HEK293 (cell line): ENCODE measurements at regions not wholly inside any gene's neighbourhood (a gene's known extent, or its start where the extent isn't known, plus 50 kb on each side); places are given as distances from the start of the nearest gene placed in this dataset.

Experiments
- CTCF ChIA-PET: fragments of 350-600 bp; formaldehyde crosslinking; extraction: SDS; loops from one replicate; lab custom pipeline; 2021; ENCODE audit warnings: antibody characterized with exemption; lab: Yijun Ruan, JAX
- POLR2A ChIA-PET: fragments of 300-600 bp; formaldehyde crosslinking; extraction: SDS; loops from one replicate; lab custom pipeline; 2020; ENCODE audit warnings: antibody characterized with exemption, inconsistent platforms; lab: Yijun Ruan, JAX
- H3K27ac ChIP-seq: fragments of 200-500 bp; sonication (Bioruptor generic); 2 replicates; pipeline ENCODE4 v1.5.1; 2014; ENCODE audit warnings: low read depth, low read length, control low read depth, inconsistent platforms; ENCODE audit errors: extremely low read depth
- H3K36me3 ChIP-seq, 2 experiments: fragments of 200-500 bp in 1 of 2; sonication (Bioruptor generic) in 1 of 2; 1 replicate in 1 of 2; 2 replicates in 1 of 2; pipeline ENCODE4 v1.5.1; 2014 to 2017; ENCODE audit warnings: inconsistent platforms in 2 of 2, low read length in 2 of 2; ENCODE audit not compliant: control insufficient read depth in 2 of 2, insufficient read depth in 1 of 2
- H3K4me1 ChIP-seq: fragments of 200-500 bp; sonication (Bioruptor generic); 2 replicates; pipeline ENCODE4 v1.5.1; 2014; ENCODE audit warnings: mild to moderate bottlenecking, low read length, inconsistent platforms; ENCODE audit not compliant: control insufficient read depth, insufficient read depth
- H3K4me3 ChIP-seq: 2 replicates; pipeline ENCODE4 v1.5.1; 2011; ENCODE audit warnings: low read depth, mild to moderate bottlenecking, control low read depth, low read length, moderate library complexity
- H3K9me3 ChIP-seq: fragments of 200-500 bp; sonication (Bioruptor generic); 2 replicates; pipeline ENCODE4 v1.5.1; 2014; ENCODE audit warnings: low read depth, low read length, inconsistent platforms; ENCODE audit not compliant: control insufficient read depth, insufficient read depth
- HOXC10 ChIP-seq: sonication (generic); formaldehyde crosslinking; IDR thresholded peaks from 2 replicates; pipeline ENCODE4 v1.8.1; 2023; ENCODE audit warnings: mild to moderate bottlenecking, missing genetic modification reagents
- OVOL3 ChIP-seq: fragments of 450-650 bp; formaldehyde crosslinking; IDR thresholded peaks from 2 replicates; pipeline ENCODE4 v1.5.1; 2016; ENCODE audit warnings: missing biosample characterization, missing genetic modification characterization
- PRDM2 ChIP-seq: fragments of 450-650 bp; formaldehyde crosslinking; IDR thresholded peaks from 2 replicates; pipeline ENCODE4 v1.5.1; 2016; ENCODE audit warnings: missing biosample characterization, missing genetic modification characterization, borderline replicate concordance
- PRDM6 ChIP-seq: fragments of 450-650 bp; formaldehyde crosslinking; IDR thresholded peaks from 2 replicates; pipeline ENCODE4 v1.5.1; 2017; ENCODE audit warnings: missing biosample characterization, missing genetic modification characterization
- SCRT2 ChIP-seq: fragments of 450-650 bp; formaldehyde crosslinking; IDR thresholded peaks from 2 replicates; pipeline ENCODE4 v1.5.1; 2016; ENCODE audit warnings: missing biosample characterization, missing genetic modification characterization
- SP2 ChIP-seq: fragments of 450-650 bp; formaldehyde crosslinking; IDR thresholded peaks from 2 replicates; pipeline ENCODE4 v1.5.1; 2016; ENCODE audit warnings: missing biosample characterization, missing genetic modification characterization
- ZBTB20 ChIP-seq: fragments of 450-650 bp; formaldehyde crosslinking; IDR thresholded peaks from 2 replicates; pipeline ENCODE4 v1.5.1; 2016; ENCODE audit warnings: missing biosample characterization, missing genetic modification characterization
- ZBTB48 ChIP-seq: fragments of 450-650 bp; formaldehyde crosslinking; IDR thresholded peaks from 2 replicates; pipeline ENCODE4 v1.5.1; 2016; ENCODE audit warnings: missing biosample characterization, missing genetic modification characterization
- ZEB2 ChIP-seq: fragments of 450-650 bp; formaldehyde crosslinking; IDR thresholded peaks from 2 replicates; pipeline ENCODE4 v1.5.1; 2016; ENCODE audit warnings: missing biosample characterization, missing genetic modification characterization
- ZNF202 ChIP-seq: fragments of 450-650 bp; formaldehyde crosslinking; IDR thresholded peaks from 2 replicates; pipeline ENCODE4 v1.5.1; 2016; ENCODE audit warnings: missing biosample characterization, missing genetic modification characterization, borderline replicate concordance
- ZNF354C ChIP-seq: fragments of 450-650 bp; formaldehyde crosslinking; IDR thresholded peaks from 2 replicates; pipeline ENCODE4 v1.5.1; 2016; ENCODE audit warnings: missing biosample characterization, missing genetic modification characterization, low read depth, borderline replicate concordance
- ZNF529 ChIP-seq: fragments of 450-650 bp; formaldehyde crosslinking; IDR thresholded peaks from 2 replicates; pipeline ENCODE4 v1.5.1; 2017; ENCODE audit warnings: missing genetic modification characterization, missing biosample characterization; ENCODE audit not compliant: insufficient replicate concordance
- ZNF548 ChIP-seq: fragments of 450-650 bp; formaldehyde crosslinking; IDR thresholded peaks from 2 replicates; pipeline ENCODE4 v1.5.1; 2016; ENCODE audit warnings: missing biosample characterization, missing genetic modification characterization
- ZNF791 ChIP-seq: fragments of 450-650 bp; formaldehyde crosslinking; IDR thresholded peaks from 2 replicates; pipeline ENCODE4 v1.5.1; 2016; ENCODE audit warnings: missing biosample characterization, missing genetic modification characterization
- ZNF792 ChIP-seq: fragments of 450-650 bp; formaldehyde crosslinking; IDR thresholded peaks from 2 replicates; pipeline ENCODE4 v1.5.1; 2016; ENCODE audit warnings: missing biosample characterization, missing genetic modification characterization
- ZSCAN23 ChIP-seq: fragments of 450-650 bp; formaldehyde crosslinking; IDR thresholded peaks from 2 replicates; pipeline ENCODE4 v1.5.1; 2016; ENCODE audit warnings: missing biosample characterization, missing genetic modification characterization
- TF ChIP-seq, protein P1 (sequence below): fragments of 450-650 bp; formaldehyde crosslinking; IDR thresholded peaks from 2 replicates; pipeline ENCODE4 v1.5.1; 2016; ENCODE audit warnings: missing biosample characterization, missing genetic modification characterization

- Histone ChIP-seq H3K36me3 (no peaks in the 10 kb centered on the region), H3K4me3 (no peak overlapping the region), H3K9me3 (no peaks in the 10 kb centered on the region), H3K27ac (no peak overlapping the region), H3K4me1 (no peaks in the 10 kb centered on the region; the same call in 1 of the 2 replicates)
- CTCF ChIA-PET: interaction anchor here (0.9 to 1.8 kb wide), 2 partner anchors 16 to 261 kb away, joined by 3 to 5 read pairs; no protein-coding TSS in a partner anchor
- TF ChIP-seq ZEB2 (tag by site-specific recombination) (no peak), SCRT2 (tag by site-specific recombination) (no peak), ZBTB20 (no peak), HOXC10 (CRISPR knock-in tag) (no peak), ZNF529 (no peak), ZNF792 (tag by site-specific recombination) (no peak), ZBTB48 (tag by site-specific recombination) (no peak), PRDM6 (tag by site-specific recombination) (no peak), ZNF548 (tag by site-specific recombination) (no peak), ZSCAN23 (no peak), SP2 (tag by site-specific recombination) (no peak), PRDM2 (tag by site-specific recombination) (no peak), ZNF202 (tag by site-specific recombination) (no peak), OVOL3 (tag by site-specific recombination) (no peak), ZNF791 (no peak), ZNF354C (tag by site-specific recombination) (no peak)
- TF ChIP-seq, protein P1, sequence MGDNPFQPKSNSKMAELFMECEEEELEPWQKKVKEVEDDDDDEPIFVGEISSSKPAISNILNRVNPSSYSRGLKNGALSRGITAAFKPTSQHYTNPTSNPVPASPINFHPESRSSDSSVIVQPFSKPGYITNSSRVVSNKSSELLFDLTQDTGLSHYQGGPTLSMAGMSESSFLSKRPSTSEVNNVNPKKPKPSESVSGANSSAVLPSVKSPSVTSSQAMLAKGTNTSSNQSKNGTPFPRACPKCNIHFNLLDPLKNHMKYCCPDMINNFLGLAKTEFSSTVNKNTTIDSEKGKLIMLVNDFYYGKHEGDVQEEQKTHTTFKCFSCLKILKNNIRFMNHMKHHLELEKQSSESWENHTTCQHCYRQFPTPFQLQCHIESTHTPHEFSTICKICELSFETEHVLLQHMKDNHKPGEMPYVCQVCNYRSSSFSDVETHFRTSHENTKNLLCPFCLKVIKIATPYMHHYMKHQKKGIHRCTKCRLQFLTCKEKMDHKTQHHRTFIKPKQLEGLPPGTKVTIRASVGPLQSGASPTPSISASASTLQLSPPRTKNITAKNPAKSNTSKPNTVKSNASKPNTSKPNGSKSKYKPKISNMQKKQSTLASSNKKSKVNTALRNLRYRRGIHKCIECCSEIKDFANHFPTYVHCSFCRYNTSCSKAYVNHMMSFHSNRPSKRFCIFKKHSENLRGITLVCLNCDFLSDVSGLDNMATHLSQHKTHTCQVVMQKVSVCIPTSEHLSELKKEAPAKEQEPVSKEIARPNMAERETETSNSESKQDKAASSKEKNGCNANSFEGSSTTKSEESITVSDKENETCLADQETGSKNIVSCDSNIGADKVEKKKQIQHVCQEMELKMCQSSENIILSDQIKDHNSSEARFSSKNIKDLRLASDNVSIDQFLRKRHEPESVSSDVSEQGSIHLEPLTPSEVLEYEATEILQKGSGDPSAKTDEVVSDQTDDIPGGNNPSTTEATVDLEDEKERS (tag by site-specific recombination): no peak
- TF ChIP-seq, all 188 proteins: peak for 0
- POLR2A ChIA-PET: no interaction called here
These were observed 202.6 kb downstream of the SIM1 start for GRCh38 chr6:100262086-100262485.
